Kidney glomerular epithelial cell (primary cell): ENCODE measurements at regions not wholly inside any gene's neighbourhood (a gene's known extent, or its start where the extent isn't known, plus 50 kb on each side); places are given as distances from the start of the nearest gene placed in this dataset.
A peak's percentile ranks its signal among the peaks of the same experiment; 100 is the strongest.

Experiments used
- DNase-seq: peaks from one replicate; lab custom pipeline; 2025; lab: John Stamatoyannopoulos, UW

DNA sequence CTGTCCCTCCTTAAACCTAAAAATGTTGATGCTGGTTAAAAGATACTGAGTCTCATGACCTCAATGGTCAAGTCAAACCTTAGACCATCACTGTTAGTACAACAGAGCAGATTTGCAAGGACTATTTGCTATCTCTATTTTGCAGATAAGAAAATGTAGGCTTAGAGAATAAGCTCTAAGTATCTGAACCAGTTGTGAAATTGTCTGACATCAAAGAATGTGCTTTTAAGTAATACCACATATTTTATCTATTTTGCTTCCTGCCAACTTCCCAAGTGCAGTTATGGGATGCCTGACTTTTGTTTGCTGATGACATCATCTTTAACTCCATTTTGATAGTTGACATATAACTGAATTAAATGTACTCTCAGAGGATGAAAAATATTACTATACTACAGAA, 83.6 kb upstream of the TMEM106B start:
- DNase-seq, result no peak

DNA sequence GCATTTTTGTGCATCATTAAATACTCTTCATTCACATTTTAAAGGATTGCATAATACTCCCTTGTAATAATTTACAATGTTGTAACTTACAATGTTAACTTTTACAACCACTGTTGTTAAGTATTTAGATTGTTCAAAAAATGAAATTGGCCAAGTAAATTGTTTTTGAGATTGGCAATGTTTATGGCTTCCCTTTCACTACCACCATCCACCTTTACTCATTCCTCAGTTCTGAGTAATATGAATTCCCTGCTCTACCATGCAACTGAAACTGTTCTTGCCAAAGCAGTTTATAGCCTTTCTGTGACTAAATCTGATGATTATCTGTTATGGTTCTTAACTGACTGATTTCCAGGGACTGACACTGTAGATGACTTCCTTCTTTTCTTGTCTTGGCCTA, 80.5 kb upstream of the TMEM106B start:
- peak; percentile 42 for DNase-seq

DNA sequence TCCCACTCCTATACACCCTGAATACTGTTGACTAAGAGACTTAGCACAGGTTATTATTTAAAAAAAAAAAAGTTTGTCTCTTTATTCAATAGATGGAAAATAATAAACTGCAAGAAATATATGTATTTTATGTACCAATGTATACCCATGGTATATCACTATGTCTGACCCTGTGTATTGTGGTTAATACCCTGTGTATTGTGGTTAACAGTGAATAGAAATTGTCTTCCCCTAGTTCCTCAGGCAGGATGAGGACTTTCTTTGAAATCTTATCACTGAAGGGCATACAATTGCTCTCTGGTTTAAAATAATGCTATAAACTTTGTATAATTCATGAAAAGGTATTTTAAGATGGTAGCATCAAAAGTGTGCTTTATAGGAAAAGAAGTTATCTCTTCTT, 80.0 kb upstream of the TMEM106B start:
- no peak for DNase-seq

DNA sequence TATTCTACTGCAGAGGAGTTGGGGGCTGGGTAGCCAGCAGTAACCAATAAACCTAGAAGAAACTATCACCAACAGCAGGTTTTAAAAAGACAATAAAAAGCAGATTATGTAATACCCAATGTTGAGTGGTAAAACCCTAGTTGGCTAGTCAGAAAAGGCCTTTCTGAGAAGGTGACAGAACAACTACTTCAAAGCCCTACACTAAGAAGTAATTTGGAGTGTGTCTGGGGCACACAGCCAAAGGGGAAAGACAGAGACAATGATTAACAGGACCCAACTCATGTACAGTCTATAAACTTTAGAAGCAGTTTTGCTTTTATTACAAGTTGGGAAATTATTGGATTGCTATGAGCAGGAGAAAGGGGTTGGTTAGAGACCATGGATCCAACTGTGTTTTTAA, 77.2 kb upstream of the TMEM106B start:
- DNase-seq, result peak; percentile 28

DNA sequence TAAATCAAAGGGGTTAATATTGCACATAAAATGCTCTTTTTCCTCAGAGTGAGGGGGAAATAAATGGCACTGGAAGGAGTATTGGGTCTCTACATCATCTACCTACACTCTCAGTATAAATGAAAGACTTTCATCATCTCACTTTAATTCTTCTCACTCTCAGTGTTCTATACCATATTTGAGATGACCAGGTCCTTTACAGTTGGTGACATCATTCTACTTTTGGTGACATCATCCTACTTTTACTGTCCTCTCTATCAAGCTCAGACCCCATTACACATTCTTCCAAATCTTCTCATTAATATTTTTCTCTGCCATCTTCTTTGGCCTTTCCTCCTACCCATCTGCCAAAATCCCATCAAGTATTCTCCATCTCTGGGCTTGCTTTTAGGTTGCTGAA, 74.6 kb upstream of the TMEM106B start:
- DNase-seq, result no peak

DNA sequence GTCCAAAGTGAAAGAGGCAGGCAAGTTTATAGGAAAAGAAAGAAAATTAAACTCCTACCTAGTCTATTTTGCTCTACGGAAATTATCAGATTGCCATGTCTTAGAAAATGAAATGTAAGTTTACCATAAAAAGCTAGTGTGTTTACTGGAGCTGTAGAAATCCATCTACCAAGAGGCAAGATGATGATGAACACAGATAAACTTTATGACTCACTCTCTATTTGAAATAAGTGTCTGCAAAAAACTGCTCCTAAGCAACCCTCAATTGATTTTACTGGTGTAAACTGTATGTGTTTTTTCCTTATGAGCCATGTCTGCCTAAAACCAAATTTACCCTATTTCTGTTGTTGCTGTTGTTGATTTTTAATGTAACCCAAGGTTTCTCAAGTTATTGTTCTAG, 73.8 kb upstream of the TMEM106B start:
- no peak for DNase-seq

DNA sequence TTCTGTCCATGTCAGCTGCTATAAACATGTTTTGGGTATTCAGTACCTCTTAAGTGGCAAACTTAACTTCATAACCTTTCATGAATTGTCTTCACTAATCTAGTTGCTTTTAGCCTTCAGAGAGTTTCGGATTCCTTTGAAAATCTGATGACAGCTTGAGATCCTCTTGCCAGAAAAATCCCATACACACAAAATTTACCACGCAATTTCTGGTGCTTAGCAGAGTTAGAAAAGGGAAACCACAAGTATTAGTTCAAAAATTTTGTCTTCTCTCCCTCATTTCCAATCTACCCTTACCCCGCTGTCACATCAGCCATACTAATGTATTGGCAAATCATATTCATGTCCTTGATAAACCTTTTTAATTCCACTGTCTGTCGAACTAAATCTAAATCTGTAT, 72.7 kb upstream of the TMEM106B start:
- DNase-seq, result no peak

DNA sequence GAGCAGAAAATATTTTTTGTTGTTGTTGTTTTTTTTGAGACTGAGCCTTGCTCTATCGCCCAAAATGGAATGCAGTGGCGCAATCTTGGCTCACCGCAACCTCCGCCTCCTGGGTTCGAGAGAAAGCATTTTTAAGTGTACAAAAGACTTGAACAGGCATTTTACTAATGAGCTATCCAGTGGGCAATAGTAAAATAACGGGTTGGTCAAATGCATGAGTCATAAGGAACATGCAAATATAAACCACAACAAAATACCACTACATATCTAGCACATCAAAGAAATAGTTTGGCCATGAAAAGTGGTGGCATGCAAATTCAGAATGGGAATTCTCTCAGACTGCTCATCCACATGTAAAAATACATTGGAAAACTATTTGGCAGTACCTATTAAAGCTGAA, 71.7 kb upstream of the TMEM106B start:
- DNase-seq, result no peak

DNA sequence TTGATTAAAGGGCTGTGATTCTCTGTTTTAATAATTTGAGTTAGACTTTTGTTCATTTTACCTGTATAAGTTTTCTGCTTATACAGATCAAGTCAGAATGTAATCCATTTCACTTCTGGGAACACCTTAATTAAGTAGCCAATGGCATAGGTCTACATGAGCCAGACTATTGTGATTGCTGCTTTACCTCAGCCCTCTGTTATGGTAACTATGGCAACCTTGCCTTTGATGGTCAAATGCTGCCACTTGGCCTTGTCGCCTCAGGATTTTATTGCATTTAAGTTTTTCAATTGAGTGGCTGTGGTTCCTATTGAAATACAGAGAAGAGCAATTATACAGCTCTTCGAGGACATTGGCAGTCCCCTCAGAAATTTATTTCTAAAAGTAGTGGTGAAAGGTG, 64.3 kb upstream of the TMEM106B start:
- no peak for DNase-seq

DNA sequence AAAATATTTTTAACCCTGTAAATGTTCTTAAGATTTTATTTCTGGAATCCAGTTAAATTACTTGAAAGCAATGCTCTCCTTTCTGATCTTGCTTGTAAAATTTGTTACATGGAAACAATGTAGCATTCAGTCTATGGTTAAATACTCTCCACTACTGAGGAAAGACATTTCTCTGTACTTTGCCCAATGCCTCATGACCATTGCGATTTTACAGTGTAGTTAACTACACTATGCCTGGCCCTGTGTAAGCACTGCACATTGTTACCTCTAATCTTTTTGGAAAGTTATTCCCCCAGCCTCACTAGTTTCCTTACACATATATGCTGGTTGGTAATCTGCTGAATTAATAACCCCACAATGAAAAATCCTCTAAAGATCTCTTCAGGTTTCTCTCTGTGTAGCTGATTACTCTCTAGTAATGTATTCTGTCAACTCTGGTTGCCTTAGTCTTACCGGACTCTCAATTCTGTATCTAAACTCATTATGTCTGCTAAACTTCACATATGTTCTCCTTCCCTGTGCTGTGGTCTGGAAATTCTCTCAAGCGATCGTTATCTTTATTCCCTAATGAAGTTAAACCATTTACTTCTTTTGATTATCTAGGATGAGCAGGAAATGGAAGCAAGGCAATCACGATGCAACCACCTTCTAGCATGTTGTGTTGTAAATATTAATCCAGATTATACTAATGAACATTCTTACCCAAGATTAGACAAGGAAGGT, 58.7 kb upstream of the TMEM106B start:
- DNase-seq, result no peak

DNA sequence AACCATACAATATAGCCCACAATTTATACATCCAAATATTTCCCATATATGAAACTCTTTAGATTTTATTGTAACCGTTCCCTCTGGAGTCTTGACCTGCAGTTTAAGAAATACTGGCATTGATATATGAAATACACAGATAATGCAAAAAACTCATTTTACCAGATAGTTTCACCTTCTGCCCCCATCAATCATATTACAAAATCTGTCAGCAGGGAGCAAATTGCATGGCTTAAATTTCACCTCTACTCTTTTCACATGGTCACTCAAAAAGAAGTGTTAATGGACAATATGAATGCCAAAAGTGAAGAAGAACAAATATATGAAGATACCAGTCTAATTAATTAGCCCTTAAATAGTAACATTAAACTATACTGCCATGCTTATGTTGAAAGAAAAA, 57.0 kb upstream of the TMEM106B start:
- DNase-seq, result no peak

DNA sequence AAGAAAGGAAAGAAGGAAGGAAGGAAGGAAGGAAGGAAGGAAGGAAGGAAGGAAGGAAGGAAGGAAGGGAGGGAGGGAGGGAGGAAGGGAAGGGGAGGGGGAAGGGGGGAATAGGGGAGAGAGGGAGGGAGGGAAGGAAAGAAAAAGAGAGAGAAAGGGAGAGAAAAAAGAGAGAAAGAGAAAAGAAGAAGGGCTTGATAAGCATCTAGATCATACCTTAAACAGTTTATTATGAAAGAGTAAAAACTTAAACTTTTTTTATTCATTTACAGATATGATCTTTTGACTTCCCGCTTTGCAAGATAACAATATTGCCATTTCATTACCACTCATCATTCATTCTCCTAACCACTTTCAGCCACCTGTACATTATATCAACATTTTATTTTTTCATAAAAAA, 53.6 kb upstream of the TMEM106B start:
- DNase-seq, result no peak

DNA sequence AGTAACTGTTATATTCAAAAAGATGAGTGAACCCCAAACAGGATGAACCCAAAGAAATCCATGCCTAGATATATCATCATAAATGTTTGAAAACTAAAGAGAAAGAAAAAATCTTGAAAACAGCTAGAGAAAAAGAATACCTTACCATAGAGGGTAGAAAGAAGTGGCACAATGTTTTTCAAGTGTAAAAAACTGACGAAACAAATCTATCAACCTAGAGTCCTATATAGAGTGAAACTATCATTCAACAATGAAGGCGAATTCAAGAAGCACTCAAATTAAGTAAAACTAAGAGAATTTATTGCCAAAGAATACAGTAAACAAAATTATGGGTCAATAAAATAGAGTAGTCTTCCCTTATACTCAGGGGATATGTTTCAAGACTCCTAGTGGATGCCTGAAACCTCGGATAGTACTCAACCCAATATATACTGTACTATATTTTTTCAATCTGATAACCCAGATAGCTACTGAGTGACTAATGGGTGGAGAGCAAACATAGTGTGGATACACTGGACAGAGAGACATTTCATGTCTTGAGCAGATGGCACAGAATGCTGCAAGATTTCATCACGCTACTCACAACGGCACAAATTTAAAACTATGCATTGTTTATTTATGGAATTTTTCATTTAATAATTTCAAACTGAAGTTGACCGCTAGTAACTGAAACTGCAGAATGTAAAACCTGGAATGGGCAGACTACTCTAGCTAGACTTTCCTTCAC, 52.6 kb upstream of the TMEM106B start:
- no peak for DNase-seq

DNA sequence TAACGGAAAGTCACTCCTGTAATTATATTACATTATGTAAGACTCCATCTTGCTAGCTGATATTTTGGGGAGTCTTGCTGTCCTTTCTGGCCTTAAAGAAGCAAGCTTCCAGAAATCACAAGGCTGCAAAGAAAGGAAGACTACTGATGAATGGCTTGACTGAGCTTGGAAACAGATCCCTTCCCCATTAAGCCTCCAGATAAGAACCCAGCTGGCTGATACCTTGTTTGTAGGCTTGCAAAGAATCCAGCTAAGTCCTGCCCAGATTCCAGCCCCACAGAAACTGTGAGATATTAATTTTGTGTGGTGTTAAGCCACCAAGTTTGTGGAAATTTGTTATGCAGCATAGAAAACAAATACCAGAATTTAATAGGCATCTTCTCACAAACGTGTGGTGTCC, 49.9 kb upstream of the TMEM106B start:
- no peak for DNase-seq
